GM20431 (cell line): ENCODE measurements at regions not wholly inside any gene's neighbourhood (a gene's known extent, or its start where the extent isn't known, plus 50 kb on each side); places are given as distances from the start of the nearest gene placed in this dataset.
"Not testable (repeated sequence)": the region's sequence is repeated elsewhere in the genome, so short reads cannot be mapped to it uniquely, and the experiment has no call there.

Experiments used
- in situ Hi-C: fragments of 300-500 bp; cut with MseI, MboI; formaldehyde crosslinking; loops from one replicate; pipeline ENCODE4 v1.15.0; 2020; ENCODE audit warnings: low sequenced_read_pairs; ENCODE audit not compliant: unreplicated experiment

DNA sequence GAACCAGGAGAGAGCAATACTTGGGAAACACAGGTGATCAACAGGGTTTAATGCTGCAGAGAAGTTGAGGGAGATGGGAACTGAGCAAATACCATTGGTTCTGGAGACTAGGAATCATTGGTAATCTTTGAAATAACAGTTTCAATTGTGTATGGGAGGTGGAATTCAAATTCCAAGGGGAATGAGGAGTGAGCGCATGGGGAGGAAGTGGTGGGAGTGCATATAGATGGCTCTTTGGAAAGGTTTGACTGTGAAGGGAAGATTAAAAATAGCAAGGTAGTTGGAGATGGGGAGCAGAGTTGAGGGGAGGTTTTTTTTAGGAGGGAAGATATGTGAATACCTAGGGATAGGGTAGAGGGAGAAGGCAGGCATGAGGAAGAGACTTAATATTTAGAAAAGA is 51.1 kb upstream of the ROPN1 start:
- in situ Hi-C loops: no loop called here

DNA sequence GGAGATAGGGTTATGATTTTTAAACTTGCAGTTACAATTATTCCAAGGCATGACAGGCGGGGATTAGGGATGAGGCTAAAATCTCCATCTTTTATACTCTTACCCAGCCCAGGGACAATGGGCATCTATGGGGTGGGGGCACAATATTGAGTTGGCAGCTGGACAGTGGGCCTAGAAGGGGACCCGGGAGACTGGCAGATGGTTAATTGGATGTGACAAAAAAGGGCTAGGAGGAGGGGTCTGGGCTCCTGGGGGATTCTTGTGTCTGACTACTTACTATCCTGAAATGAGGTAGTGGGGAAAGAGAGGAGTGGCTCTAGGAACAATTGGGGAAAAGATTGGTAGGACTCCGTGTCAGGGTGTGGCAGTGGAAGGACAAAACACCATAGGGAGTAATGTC is 53.0 kb upstream of the ROPN1 start:
- in situ Hi-C loops: no loop called here

DNA sequence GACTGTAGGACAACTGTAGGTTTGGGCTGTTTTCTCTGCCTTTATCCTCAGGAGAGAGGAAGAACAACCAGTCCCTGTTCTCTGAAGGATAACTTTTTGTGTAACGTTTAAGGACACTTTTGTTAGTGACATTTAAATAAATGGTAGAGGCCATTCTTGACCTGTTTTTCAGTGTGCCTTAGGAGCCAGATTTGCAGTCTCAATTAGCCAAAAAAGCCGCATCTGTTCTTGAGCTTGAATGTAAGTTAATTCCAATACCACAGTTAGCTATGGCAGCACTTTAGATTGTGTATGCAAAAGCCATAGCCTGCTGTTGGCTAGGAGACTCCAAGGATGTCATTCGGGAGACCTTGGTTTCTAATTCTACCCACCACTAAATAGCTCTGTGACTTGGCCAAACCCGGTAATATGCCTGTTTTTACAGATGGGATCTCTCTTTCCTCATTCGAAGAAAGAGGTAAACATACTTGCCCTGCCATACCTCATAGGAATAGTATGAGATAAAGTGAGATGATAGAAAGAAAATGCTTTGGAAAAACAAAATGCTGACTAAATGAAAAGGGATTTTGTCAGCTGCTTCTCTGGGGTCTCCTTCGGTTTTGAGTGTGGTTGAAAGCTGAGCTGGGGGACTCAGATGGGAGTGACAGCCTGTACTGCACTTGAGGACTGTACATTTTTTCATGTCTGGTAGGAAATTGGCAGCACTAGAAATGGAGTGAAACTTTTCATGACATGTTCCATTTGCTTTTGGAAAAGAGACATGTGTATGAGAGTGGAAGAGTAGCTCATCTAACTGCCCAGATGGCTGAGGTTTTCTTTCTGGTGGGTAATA is 57.3 kb upstream of the ROPN1 start:
- in situ Hi-C loops: no loop called here

DNA sequence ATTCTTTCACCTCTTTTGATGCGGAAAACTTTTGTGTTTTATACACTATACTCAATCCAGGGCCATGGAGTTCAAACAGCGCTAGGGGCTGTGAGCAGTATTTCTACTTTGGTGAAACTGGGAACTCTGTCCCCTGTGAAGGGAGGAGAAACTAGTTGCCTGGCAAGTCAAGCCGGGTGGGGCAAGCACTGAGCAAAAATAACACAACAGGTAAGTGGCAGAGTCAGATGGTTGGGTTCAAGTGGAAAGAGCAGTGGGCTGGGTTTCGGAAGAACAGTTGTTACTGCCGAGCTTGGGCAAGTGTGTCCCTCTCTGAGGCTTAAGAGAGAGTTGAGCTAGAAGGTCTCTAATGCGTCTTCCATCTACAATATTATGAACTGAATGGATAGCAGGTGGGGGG is 59.7 kb upstream of the ROPN1 start:
- in situ Hi-C loops: no loop called here

DNA sequence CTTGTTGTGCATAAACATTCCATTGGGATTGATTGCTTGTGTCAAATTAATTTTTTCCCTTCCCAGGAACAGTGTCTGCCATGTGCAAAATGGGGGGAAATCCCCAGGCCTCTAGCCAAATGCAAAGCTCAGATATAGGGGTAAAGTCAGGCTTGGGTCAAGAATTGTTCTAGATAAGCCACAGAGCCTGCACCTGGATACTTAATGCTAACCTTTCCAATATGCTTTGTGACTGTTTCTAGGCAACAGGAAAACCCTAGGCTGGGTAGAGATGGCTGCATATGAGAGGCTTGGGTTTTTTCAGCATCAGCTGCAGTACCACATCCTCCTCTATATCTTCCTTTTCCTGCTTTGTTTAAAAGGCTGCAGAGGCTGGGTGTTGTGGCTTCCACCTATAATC is 61.9 kb upstream of the ROPN1 start:
- in situ Hi-C loops: no loop called here

DNA sequence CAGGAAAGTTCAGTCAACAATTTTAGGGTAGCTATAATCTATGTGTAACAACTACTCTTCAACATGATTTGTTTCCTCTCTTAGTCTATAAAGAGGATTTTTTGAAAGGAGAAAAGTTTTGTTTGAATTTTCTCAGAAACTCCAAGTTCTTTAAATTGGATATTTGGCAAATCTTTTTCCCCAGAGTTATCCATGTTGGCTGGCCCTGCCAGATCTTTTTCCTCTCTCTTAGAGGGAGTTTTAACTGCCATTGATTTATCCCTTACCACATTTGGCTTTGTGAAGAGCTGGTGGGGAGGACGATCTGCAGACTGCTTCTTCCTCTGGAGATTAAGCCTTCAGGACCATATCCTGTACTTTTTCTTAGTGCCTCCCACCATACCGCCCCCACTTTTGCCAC is 64.9 kb upstream of the ROPN1 start:
- in situ Hi-C loops: no loop called here

DNA sequence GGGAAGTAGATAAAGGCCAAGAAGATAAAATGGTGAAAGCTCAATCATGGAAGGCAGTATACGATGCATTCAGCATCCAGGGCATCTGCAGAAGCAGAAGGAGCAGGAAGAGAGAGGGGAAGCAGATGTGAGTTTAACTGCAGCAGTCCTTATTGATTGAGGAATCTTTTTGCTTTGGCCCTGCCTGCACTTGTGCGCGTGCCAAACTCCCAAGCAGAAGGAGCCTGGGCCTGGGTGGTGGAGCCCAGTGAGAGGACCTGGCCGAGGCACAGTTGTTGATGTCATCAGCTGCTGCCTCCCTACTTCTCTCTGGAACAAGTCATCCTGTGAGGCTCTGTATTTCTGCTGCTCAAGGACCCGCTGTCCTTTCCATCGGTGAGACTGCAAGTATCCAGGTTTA is 65.5 kb upstream of the ROPN1 start:
- in situ Hi-C loops: no loop called here

DNA sequence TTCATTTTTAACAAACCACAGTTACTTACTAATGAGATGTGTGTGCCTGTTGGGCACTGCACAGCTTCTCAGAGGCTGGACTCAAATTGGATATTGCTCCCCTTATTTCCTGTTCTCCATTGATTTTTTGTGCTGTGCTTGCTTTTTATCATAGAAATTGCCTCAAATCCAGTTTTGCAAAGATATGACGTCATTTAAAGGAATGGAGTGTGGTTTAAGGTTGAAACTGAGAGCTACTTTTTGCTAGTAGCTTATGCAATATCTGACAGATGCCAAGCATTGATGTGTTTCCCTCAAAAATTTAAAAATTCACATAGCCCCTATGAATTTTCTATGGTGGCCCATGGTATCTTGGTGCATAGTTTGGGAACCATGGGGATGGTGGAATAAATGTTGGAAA is 67.7 kb upstream of the ROPN1 start:
- in situ Hi-C loops: no loop called here

DNA sequence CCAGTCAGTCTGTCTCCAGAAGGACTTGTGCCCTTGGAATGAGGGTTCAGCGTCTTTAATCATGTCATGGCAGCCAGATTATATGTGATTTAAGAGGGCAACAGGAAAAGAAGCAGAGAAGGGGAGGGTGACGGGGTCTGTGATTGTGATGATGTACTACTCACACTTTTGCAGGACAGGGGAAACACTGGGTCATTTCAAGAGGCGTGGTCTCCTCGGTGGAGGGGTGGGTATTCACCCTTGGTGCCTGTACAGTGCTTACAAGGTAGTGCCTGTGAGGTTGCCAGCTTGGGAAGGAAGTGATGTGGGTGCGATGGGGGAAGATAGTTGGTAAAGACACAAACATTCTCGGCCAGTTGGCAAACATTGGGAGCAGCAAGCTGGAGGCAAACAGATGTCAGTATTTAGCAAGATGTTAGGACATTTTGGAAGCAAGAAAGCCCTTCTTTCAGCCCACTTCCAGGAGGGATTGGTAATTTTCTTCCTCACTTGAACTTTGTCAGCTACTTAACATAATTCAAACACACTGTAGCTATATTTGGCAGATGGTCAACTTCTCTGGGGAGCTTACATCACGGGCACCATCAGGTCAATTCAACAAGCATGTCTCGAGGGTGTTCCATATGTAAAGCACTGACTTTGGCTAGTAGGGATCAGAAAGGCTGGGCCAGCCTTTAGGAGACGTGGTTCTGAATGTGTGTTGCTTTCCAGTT is 71.4 kb upstream of the ROPN1 start:
- in situ Hi-C loops: no loop called here

DNA sequence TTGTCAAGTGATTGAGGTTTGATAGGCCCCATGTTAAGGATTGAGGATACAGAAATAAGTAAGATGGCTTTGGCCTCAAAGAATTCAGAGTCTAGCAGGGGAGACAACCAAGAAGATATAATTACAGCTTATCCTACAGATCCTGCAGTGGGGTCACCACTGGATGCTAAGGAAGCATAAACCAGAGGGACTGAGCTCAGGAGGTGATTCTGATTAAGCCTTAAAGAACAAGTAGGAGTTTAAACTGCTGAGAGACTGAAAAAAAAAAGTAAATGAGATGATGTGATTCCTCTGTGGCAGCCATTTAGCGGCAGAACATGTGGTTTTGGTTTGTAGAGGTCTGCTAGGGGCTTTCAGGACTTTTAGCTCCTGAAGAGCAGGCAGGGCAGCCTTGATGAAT is 72.1 kb upstream of the ROPN1 start:
- in situ Hi-C loops: no loop called here

DNA sequence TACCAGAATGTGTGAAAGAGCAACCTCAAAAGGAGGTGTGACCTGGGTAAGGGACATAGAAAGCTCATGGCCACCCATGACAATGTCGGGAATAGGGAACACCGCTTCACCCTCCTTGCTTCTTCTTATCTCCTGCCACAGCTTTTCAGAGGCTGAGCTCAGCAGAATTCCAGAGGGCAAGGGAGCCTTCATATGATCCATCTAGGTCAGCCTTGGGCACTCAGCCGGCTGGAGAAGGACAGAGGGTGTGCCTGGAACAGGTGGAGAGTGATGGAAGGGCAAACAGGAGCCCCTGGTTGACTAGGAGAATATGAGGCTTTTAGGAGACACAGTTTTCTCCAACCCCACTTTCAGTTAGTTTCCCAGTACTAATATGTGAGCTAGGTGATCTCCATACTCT is 74.6 kb upstream of the ROPN1 start:
- in situ Hi-C loops: not testable (repeated sequence)

DNA sequence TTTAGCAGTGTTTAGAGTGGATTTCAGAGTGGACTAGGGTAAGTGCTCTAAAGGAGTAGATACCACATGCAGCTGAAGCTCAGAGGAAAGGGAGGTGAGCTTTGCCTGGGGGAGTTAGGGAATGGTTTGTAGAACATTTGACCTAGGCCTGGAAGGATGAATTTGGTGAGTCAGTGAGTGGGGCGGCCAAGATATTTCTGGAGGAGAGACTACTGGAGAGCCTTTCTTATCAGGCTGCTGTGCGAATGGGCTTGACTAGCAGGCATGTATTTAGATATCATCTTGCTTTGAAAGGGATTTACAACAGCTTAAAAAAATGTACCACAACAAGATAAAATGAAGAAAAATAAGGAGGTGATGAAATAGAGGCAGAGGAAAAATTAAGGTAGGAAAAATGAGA is 77.8 kb upstream of the ROPN1 start:
- in situ Hi-C loops: not testable (repeated sequence)

DNA sequence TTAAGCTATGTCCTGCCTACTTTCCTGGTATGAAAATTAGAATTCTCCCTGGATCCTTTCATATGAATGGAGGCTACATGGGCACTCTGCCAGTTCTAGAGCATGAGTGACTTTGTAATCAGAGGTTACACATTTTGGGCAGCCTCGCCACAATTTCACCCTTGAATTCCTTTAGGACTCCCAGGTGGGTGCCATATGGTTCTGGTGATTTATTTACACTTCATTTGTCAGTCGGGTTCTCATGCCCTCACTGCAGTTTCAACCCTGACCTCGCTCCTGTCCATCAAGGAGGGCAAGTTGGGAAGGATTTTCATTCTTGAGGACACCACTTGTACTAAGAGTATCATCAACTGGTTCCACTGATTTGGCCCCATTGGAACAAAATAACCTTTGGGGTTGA is 83.2 kb upstream of the ROPN1 start:
- in situ Hi-C loops: not testable (repeated sequence)

DNA sequence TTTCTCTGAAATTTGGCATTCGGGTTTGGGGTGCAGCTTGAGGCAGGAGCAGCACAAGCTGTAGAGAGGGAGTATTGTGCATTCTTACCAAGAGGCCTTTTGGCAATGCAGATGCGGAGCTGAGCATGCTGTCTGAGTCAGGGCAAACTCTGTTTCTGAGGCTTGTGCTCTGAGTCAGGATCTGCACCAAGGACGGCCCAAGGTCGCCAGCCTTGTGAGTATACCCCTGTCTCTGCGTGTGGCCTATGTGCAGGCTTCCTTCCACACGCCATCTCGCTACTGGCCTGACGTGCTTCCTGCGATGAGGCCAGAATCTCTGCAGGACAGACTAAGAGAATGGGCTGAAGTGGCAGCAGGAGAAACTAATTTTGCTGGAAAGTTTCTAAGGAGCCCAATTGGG is 83.8 kb upstream of the ROPN1 start:
- in situ Hi-C loops: no loop called here

DNA sequence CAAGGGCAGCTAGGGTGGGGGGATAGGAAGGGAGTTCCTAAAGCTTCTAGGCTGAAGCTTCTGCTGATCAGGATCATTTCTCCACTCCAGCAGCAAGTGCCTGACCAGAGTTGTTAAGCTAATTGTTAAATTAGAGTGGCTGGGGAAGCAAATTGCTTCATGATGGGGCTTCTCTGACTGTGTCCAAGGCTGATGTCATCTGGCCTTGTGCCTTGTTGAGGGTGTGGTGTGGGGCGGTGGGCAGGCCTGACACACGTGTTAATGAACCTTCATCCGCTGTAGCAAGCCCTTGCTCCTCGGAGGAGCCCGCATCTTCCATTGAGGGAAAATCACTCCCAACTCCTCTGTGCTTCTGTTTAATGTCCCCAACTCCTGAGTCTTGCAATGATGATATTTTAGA is 84.3 kb upstream of the ROPN1 start:
- in situ Hi-C loops: no loop called here

DNA sequence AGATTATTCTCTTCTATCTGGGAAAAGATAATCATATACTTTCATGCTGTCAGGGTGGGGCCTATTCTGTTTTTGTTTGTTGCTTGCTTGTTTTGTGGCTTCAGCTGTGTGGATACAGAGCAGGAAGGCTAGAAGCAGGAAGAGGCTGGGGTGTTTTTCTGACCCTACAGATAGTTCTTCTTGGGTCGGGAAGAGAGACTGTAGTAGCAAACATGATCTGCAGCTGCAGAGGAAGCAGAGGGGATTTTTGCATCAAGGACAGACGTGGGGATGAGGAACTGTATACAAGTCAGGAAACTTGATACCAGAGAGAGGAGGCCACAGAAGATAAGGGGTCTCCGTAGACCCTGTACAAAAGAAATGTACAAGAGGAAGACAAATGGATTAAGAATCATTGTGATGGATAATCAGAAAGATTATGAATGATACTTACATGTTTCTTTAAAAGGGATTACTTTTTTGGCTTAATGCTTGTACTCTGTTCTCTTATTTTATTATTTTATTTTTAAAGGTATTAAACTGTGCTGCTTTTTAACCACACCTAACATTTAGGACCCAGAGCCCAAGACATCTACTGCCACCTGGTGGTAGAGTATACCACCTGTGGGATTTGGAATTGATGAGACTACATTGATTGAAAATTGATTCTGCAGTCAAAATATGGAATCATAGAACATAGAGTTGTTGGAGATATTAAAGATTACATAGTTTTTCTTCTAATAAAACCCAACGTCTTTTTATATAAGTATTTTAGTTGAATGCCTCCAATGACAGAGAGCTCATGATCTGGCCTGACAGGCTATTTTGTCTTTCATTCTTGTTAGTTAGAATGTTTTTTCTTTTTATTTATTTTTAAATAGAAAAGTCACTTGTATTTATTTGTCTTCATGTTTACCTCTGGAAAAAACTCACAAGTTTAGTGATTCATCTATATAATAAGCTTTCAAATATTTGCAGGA is 87.3 kb upstream of the ROPN1 start:
- in situ Hi-C loops: no loop called here

DNA sequence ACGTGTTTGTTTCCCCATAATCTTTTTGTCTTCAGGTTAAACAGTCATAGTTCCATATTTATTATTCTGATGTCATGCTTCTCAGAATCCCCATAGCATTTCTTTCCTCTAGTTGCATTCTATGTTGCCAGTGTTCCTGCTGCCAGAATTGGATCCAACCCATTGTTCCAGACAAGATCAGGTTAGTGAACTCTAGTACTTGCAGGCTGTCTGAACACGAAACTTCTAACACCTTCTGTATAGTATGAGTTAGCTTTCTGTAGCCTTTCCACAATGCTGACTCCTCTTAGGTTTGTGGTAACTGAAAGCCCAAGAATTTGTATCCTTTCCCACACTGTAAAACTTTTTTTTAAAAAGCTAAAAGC is 88.0 kb upstream of the ROPN1 start:
- in situ Hi-C loops: no loop called here

DNA sequence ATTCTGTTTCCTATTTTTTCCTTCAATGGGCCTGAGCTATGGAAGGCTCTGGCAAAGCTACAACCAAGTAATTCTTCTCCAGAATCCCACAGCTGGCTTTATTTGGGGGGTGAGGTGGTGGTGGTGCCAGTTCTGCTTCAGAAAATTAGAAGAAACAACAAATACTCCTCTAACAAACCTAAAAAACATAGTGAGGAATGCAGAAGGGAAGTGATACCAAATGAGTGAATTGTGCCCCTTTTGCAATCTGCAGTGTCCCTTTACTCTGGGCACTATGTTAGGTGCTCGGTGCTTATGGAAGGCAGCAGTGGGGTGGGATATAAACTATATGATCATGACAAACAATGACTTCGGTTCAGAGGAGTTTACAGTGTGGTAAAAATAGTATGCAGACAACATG is 90.4 kb upstream of the ROPN1 start:
- in situ Hi-C loops: no loop called here

DNA sequence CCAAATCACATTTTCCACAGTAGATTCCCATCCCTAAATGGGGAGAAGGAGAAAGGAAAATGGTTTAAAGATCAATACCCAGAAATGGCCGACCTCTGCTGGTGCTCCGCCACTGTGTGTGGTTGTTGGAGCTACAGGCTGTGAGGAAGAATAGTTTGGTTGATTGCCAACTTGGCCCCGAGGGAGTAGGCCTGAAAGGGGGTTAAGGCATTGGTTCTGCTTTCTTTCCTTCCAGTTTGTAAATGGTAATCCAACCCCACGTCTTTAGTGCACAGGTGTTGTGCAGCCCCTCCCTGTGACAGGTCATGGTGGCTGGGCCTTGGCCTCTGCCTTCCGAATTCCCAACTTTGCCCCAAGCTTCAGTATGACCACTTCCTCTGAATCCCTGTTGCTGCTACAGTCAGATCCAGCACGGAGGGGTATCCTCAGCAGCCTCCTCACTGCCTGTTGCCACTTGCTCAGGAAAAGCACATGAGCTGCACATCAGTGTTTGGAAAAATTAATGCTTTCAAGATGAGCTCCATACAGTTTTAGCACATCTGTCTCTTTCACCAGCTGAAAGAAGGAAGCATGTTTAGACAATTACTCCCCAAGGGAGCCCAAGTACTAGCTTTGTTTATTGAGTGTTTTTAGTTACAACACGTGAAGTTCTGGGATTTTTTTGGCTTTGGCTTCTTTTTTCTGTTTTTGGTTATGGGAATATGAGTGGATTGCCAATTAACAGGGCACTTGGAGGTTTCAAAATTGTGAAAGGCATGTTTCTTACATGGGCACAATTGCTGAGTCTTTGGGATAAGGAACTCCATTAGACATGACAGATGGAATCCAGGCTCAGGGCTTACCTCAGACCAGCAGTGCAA is 92.3 kb upstream of the ROPN1 start:
- in situ Hi-C loops: no loop called here

DNA sequence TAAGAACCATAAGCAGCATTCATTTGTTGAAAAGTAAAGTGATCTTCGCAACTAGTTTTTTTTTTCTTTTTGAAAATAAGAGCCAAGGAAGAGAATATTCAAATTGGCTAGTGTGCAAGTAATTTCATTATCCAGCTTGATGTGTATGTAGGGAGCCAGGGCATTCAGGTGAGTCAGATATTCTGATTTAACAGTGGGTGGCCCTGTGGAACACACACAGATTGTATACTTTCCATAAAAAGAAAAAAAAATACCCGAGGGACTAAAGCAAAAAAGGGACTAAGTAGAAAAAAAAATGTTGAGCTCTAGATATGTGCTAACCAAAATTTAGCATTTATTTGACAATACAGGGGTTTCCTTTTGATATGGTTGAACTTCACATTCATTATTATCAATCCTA is 96.9 kb upstream of the ROPN1 start:
- in situ Hi-C loops: no loop called here
